H1 (cell line): ENCODE measurements at regions not wholly inside any gene's neighbourhood (a gene's known extent, or its start where the extent isn't known, plus 50 kb on each side); places are given as distances from the start of the nearest gene placed in this dataset.

ENCODE experiments used
- RXRA ChIP-seq: IDR thresholded peaks from 2 replicates; pipeline ENCODE4 v1.6.1; 2011; ENCODE audit warnings: low read depth, mild to moderate bottlenecking, low read length, moderate library complexity; ENCODE audit not compliant: insufficient read depth
- YY1 ChIP-seq: IDR thresholded peaks from 2 replicates; pipeline ENCODE4 v1.6.1; 2011; ENCODE audit warnings: low read depth, mild to moderate bottlenecking, low read length

DNA sequence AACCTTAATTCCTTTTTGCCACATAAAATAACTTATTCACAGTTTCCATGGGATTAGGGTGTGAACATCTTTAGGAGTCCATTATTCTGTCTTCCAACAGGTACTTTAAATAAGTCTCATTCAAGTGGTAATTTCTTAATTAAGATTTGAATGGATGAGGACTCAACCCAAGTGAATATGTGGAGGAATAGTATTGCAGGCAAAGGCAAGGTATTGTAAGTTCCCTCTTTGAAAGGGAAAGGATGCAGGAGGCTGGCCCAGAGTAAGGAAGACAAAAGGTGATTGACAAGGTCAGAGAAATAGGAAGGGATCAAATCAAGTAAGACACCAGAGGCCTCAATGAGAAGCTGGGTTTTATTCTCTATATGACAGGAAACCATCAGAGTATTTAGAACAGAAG is 238.2 kb upstream of the RBMS1 start (continued):
- TF ChIP-seq RXRA = no peak
- TF ChIP-seq YY1 = no peak
- TF ChIP-seq, all 59 proteins: peak for 1
